Panc1 (cell line): ENCODE measurements at regions not wholly inside any gene's neighbourhood (a gene's known extent, or its start where the extent isn't known, plus 50 kb on each side); places are given as distances from the start of the nearest gene placed in this dataset.

Source experiments
- ATAC-seq: fragments of 200-7000 bp; cut with Tn5 transposase; 2 replicates; pipeline ENCODE4 v1.9.1; 2020; ENCODE audit warnings: mild to moderate bottlenecking, moderate library complexity
- BruUV-seq: library from RNA; stranded (reverse); fragments of 400-500 nt; replicated peaks from 2 replicates; lab custom pipeline; 2021; lab: Mats Ljungman, UMichigan
- CTCF ChIA-PET: fragments of 300-600 bp; sonication (Branson Sonifier 250); formaldehyde crosslinking; loops from one replicate; lab custom pipeline; 2022; ENCODE audit warnings: antibody characterized with exemption; lab: Charles Lee
- POLR2A ChIA-PET: fragments of 300-600 bp; sonication (Branson Sonifier 250); formaldehyde crosslinking; loops from one replicate; lab custom pipeline; 2022; ENCODE audit warnings: antibody characterized with exemption; lab: Charles Lee
- DNase-seq: peaks from one replicate; pipeline ENCODE4 v3.0.0-alpha.2; 2010; ENCODE audit warnings: low read depth, low spot score
- H3K27ac ChIP-seq: 2 replicates; pipeline ENCODE4 v1.5.1; 2011; ENCODE audit warnings: mild to moderate bottlenecking, low read length, inconsistent platforms
- H3K27me3 ChIP-seq: fragments of 200-500 bp; sonication (Bioruptor generic); 2 replicates; pipeline ENCODE4 v1.6.0; 2014; ENCODE audit warnings: low read length, inconsistent platforms; ENCODE audit not compliant: control insufficient read depth, insufficient read depth
- H3K36me3 ChIP-seq: fragments of 200-500 bp; sonication (Bioruptor generic); 2 replicates; pipeline ENCODE4 v1.5.1; 2014; ENCODE audit warnings: inconsistent platforms, mild to moderate bottlenecking, low read length, moderate library complexity; ENCODE audit not compliant: control insufficient read depth, insufficient read depth
- H3K4me1 ChIP-seq: 2 replicates; pipeline ENCODE4 v1.5.1; 2011; ENCODE audit warnings: inconsistent platforms, mild to moderate bottlenecking, low read length, moderate library complexity; ENCODE audit not compliant: control insufficient read depth, insufficient read depth
- H3K4me3 ChIP-seq, 2 experiments: 2 replicates each; pipeline ENCODE4 v1.5.1; 2011 to 2012; ENCODE audit warnings: low read depth in 2 of 2, low read length in 2 of 2, mild to moderate bottlenecking in 2 of 2, inconsistent platforms in 1 of 2, moderate library complexity in 1 of 2
- H3K9me3 ChIP-seq: fragments of 200-500 bp; sonication (Bioruptor generic); 2 replicates; pipeline ENCODE4 v1.5.1; 2014; ENCODE audit warnings: low read depth, mild to moderate bottlenecking, inconsistent platforms, low read length, moderate library complexity; ENCODE audit not compliant: control insufficient read depth, insufficient read depth
- POLR2AphosphoS5 ChIP-seq: IDR thresholded peaks from 2 replicates; pipeline ENCODE4 v1.6.1; 2012; ENCODE audit warnings: mild to moderate bottlenecking, low read depth, low read length, moderate library complexity
- SIN3A ChIP-seq: IDR thresholded peaks from 2 replicates; pipeline ENCODE4 v1.6.1; 2012; ENCODE audit warnings: low read depth, mild to moderate bottlenecking, low read length, moderate library complexity, borderline replicate concordance; ENCODE audit not compliant: insufficient read depth
- TCF7L2 ChIP-seq: IDR thresholded peaks from 2 replicates; pipeline ENCODE4 v1.6.1; 2011; ENCODE audit warnings: mild to moderate bottlenecking, low read depth, low read length, inconsistent platforms
- in situ Hi-C: cut with HindIII; loops from 2 replicates; pipeline ENCODE4 v1.10.0; 2016; ENCODE audit warnings: low sequenced_read_pairs, low pct_unique_long_range_greater_than_20kb
- intact Hi-C: fragments of 100-400 bp; cut with micrococcal nuclease; formaldehyde crosslinking; loops from one replicate; pipeline ENCODE4 v1.10.0; 2022; ENCODE audit not compliant: unreplicated experiment
- TF ChIP-seq, protein P1 (sequence below), 2 experiments: IDR thresholded peaks; 2 replicates each; pipeline ENCODE4 v1.6.1; 2011 to 2012; ENCODE audit warnings: low read depth in 2 of 2, control low read depth in 1 of 2, low read length in 1 of 2, mild to moderate bottlenecking in 1 of 2, moderate library complexity in 1 of 2; ENCODE audit not compliant: insufficient read depth in 1 of 2
- TF ChIP-seq, protein P2 (sequence below): fragments of 450-650 bp; IDR thresholded peaks from 2 replicates; pipeline ENCODE4 v1.5.1; 2017; ENCODE audit warnings: mild to moderate bottlenecking

DNA sequence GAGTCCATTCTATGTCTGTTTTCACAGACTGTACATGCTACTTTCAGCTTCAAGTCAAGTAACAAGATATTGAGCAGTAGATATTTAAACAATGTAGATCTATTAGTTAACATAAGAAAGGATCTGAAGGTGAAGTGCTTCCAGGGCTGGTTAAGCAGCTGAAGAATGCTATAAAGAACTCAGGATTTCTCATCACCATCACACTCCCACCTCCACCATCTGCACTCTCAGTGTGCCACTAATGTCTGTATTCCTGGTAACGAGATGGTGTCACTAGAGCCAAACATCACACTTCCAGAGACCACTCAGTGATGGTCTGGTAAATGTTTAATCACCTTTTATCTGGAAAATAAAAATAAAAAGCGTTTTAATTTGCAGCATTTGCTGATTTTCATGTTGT is 224.0 kb upstream of the FERD3L start:
- ChIA-PET CTCF (no interaction called here), POLR2A (no interaction called here)
- BruUV-seq = no TSS peak
- H3K27me3 ChIP-seq = no peaks in the 10 kb centered on the region
- H3K4me3 ChIP-seq = no peak overlapping the region
- no peaks in the 10 kb centered on the region for H3K4me1 ChIP-seq
- in situ Hi-C loops (no loop called here), intact Hi-C loops (no loop called here)
- DNase-seq = no peak
- TF ChIP-seq TCF7L2 (no peak), SIN3A (no peak), POLR2AphosphoS5 (no peak)
- TF ChIP-seq, protein P1, sequence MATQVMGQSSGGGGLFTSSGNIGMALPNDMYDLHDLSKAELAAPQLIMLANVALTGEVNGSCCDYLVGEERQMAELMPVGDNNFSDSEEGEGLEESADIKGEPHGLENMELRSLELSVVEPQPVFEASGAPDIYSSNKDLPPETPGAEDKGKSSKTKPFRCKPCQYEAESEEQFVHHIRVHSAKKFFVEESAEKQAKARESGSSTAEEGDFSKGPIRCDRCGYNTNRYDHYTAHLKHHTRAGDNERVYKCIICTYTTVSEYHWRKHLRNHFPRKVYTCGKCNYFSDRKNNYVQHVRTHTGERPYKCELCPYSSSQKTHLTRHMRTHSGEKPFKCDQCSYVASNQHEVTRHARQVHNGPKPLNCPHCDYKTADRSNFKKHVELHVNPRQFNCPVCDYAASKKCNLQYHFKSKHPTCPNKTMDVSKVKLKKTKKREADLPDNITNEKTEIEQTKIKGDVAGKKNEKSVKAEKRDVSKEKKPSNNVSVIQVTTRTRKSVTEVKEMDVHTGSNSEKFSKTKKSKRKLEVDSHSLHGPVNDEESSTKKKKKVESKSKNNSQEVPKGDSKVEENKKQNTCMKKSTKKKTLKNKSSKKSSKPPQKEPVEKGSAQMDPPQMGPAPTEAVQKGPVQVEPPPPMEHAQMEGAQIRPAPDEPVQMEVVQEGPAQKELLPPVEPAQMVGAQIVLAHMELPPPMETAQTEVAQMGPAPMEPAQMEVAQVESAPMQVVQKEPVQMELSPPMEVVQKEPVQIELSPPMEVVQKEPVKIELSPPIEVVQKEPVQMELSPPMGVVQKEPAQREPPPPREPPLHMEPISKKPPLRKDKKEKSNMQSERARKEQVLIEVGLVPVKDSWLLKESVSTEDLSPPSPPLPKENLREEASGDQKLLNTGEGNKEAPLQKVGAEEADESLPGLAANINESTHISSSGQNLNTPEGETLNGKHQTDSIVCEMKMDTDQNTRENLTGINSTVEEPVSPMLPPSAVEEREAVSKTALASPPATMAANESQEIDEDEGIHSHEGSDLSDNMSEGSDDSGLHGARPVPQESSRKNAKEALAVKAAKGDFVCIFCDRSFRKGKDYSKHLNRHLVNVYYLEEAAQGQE (IDR thresholded peaks at IDR 0.05; ENCODE audit: insufficient read depth in 1 of 2, low read depth in 2 of 2, low read length in 1 of 2) = no peak
- TF ChIP-seq, protein P2, sequence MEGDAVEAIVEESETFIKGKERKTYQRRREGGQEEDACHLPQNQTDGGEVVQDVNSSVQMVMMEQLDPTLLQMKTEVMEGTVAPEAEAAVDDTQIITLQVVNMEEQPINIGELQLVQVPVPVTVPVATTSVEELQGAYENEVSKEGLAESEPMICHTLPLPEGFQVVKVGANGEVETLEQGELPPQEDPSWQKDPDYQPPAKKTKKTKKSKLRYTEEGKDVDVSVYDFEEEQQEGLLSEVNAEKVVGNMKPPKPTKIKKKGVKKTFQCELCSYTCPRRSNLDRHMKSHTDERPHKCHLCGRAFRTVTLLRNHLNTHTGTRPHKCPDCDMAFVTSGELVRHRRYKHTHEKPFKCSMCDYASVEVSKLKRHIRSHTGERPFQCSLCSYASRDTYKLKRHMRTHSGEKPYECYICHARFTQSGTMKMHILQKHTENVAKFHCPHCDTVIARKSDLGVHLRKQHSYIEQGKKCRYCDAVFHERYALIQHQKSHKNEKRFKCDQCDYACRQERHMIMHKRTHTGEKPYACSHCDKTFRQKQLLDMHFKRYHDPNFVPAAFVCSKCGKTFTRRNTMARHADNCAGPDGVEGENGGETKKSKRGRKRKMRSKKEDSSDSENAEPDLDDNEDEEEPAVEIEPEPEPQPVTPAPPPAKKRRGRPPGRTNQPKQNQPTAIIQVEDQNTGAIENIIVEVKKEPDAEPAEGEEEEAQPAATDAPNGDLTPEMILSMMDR = no peak
- ATAC-seq = no peak
- H3K36me3 ChIP-seq = no peaks in the 10 kb centered on the region
- no peak overlapping the region for H3K27ac ChIP-seq
- no peaks in the 10 kb centered on the region; the same call in 1 of the 2 replicates for H3K9me3 ChIP-seq

DNA sequence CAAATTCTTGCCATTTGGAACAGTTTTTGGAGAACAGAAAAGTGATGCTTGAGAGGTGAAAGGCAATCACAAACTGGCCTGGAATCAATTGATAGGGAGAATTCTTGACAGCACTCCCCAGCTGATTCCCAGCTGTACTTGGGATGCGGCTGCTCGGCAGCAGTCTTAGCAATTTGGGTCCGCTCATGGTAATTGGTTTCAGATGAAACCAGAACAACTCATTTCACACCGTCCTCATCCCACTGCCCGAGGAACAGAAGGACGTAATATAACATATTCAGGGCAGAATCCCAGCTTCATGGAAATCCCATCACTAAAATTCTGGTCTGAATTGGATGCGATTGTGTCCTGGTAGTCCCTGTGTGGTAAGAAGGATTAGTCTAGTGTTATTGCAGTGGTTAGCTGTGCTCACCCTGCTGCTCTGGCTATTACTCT is 223.3 kb upstream of the FERD3L start:
- no TSS peak for BruUV-seq

More for the DNA sequence above, 223.3 kb upstream of the FERD3L start:
- DNase-seq (no peak), ATAC-seq (no peak)
- no peak overlapping the region for H3K27ac ChIP-seq
- H3K27me3 ChIP-seq = no peaks in the 10 kb centered on the region
- peaks cover 6% of the 10 kb centered on the region; the same call in 1 of the 2 replicates for H3K9me3 ChIP-seq
- intact Hi-C loops (no loop called here), in situ Hi-C loops (no loop called here)
- H3K4me1 ChIP-seq = no peaks in the 10 kb centered on the region
- no peak overlapping the region for H3K4me3 ChIP-seq
- TF ChIP-seq, protein P2 = no peak
- TF ChIP-seq POLR2AphosphoS5 = no peak
- ChIA-PET POLR2A (no interaction called here), CTCF (no interaction called here)
- no peaks in the 10 kb centered on the region for H3K36me3 ChIP-seq
